ENCODE measurements at regions not wholly inside any gene's neighbourhood (a gene's known extent, or its start where the extent isn't known, plus 50 kb on each side); places are given as distances from the start of the nearest gene placed in this dataset.
A peak's percentile ranks its signal among the peaks of the same experiment; 100 is the strongest.

DNA sequence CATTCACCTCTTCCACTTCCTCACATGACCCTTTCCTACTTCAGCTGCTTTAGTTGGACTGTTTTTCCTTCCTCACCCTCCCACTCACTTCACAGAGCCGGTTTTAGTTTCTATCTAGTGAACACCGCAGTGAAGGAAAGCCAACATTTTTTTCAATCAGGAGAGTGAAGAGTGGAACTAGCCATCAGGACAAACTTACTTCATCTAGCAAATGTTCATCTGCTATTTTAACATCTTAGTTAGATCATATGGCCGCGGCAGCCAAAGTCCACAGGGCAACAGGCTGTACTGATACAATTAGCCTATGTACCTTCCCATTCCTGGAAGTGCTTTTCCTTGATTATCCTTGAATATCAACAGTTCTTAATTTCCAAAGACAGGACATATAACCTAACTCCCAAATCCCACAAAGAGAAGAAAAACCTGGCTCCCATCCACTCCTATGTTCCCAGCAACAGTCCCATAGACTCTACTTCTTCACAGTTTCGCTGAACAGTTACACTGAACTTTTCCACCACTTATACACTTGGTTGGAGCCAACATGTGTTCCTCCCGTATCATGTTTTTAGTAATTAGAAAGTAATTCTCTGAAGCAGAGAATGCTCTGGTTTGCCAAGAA lies 456.2 kb upstream of the THBS1 start:
- no peak for DNase-seq (ENCODE audit: insufficient read length, low spot score)
- TF ChIP-seq, protein P1, sequence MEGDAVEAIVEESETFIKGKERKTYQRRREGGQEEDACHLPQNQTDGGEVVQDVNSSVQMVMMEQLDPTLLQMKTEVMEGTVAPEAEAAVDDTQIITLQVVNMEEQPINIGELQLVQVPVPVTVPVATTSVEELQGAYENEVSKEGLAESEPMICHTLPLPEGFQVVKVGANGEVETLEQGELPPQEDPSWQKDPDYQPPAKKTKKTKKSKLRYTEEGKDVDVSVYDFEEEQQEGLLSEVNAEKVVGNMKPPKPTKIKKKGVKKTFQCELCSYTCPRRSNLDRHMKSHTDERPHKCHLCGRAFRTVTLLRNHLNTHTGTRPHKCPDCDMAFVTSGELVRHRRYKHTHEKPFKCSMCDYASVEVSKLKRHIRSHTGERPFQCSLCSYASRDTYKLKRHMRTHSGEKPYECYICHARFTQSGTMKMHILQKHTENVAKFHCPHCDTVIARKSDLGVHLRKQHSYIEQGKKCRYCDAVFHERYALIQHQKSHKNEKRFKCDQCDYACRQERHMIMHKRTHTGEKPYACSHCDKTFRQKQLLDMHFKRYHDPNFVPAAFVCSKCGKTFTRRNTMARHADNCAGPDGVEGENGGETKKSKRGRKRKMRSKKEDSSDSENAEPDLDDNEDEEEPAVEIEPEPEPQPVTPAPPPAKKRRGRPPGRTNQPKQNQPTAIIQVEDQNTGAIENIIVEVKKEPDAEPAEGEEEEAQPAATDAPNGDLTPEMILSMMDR (IDR thresholded peaks at IDR 0.05; ENCODE audit: insufficient read depth, missing control alignments): no peak
- FAIRE-seq: no peak

DNA sequence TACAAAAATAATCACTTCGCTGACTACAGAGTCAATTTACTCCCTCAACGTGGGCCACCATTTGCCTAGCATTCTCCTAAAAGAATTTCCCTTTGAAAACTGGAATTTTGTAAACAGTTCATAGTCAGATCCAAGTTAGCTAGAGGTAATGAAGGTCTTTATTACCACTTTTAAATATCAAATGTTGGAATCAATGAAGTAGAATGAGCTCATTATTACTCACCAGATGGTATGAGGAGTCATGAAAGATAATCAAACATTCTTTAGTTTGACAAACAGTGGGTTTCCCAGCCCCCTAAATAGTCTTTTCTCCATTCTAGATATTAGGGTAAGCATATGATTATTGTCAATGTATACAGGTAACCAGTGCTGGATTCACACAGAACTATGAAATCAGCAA lies 455.7 kb upstream of the THBS1 start:
- TF ChIP-seq, protein P1 (IDR thresholded peaks at IDR 0.05; ENCODE audit: insufficient read depth, missing control alignments): no peak
- no peak for FAIRE-seq
- DNase-seq (ENCODE audit: insufficient read length, low spot score): no peak

DNA sequence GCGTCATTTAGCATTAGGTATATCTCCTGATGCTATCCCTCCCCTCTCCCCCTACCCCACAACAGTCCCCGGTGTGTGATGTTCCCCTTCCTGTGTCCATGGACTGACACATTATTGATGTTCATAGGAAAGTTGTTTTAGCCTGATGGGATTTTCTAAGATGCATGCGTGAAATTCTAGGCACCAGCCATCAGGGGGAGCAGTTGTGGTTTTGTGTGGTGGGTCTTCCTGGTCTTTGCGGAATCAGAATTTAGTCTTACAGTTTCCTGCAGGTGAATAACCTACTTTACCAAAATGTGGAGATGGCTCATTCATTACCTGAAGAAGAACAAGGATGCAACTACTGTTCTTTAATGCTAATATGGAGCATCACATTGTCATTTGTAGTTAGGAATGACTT lies 455.0 kb upstream of the THBS1 start:
- TF ChIP-seq, protein P1 (IDR thresholded peaks at IDR 0.05; ENCODE audit: insufficient read depth, missing control alignments): peak; percentile 64
- FAIRE-seq (no peak), DNase-seq (ENCODE audit: insufficient read length, low spot score) (peak; percentile 26)

- DNase-seq (ENCODE audit: insufficient read length, low spot score) (no peak), FAIRE-seq (no peak)
- TF ChIP-seq, protein P1 (IDR thresholded peaks at IDR 0.05; ENCODE audit: insufficient read depth, missing control alignments): no peak
These were observed 453.6 kb upstream of the THBS1 start for GRCh38 chr15:39127151-39127790.

DNA sequence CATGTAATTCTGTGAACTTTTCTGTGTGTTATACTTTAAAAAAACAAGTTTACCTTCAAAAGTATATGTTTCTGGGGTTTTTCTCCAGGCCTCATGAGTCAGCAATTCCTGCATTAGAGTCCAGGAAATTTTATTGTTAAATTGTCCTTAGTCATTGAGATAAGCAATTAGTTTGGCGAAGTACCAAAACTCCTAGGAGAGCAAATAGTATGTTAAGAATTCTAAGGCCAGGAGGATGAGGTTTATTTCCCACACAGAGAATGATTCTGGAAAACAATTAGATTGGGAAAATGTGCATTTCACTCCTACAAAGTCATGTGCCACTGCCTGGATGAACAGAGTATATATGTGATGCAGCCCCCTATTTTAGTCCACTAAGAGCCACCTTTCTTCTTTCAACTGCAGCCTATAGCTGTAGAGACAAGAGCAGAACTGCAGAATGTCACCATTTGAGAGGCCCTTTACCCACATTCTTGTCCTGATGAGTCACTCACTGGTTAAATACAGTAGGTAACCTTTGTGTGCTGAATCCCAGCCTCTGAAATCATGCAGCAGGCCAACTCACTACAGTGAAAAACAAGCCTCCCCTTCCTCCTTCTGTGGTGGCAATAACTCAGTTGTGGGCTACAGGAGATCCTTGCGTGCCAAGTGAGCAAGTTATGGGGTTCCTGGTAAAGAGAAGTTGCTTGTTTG lies 452.8 kb upstream of the THBS1 start:
- no peak for DNase-seq (ENCODE audit: insufficient read length, low spot score)
- TF ChIP-seq, protein P1 (IDR thresholded peaks at IDR 0.05; ENCODE audit: insufficient read depth, missing control alignments): no peak
- no peak for FAIRE-seq

DNA sequence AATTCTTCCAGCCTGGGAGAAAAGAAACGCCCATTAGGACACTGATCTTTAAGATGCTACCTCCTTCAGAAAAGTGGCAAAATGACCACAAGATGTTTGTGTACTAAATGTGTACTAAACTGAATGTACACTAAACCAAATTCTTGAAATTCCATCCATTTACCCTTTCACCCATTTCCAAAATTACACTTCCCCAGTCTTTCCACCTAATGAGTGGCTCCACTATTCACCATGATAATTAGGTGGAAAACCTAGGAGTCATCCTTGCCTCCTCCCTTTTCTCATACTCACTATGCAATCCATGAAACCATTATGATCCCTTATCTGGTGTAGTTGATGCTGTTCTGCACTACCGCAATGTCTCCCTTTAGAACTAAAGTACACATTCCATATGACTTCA lies 452.1 kb upstream of the THBS1 start:
- no peak for DNase-seq (ENCODE audit: insufficient read length, low spot score)
- no peak for FAIRE-seq
- TF ChIP-seq, protein P1 (IDR thresholded peaks at IDR 0.05; ENCODE audit: insufficient read depth, missing control alignments): no peak

Data from D721Med (cell line).